Astrocyte (in vitro differentiated cells and primary cell): ENCODE measurements at regions not wholly inside any gene's neighbourhood (a gene's known extent, or its start where the extent isn't known, plus 50 kb on each side); places are given as distances from the start of the nearest gene placed in this dataset.

Experiments
- DNase-seq: peaks from one replicate; pipeline ENCODE4 v3.0.0-alpha.2; 2010; ENCODE audit warnings: low read depth
- FAIRE-seq: peaks from 2 replicates; lab custom pipeline; 2011; peaks lifted over from hg19 to GRCh38; lab: Jason Lieb, UNC
- H2AFZ ChIP-seq: 2 replicates; pipeline ENCODE4 v1.6.0; 2012; ENCODE audit warnings: low read depth, low read length, inconsistent platforms
- H3K27ac ChIP-seq: 2 replicates; pipeline ENCODE4 v1.5.1; 2011; ENCODE audit warnings: low read depth, low read length, inconsistent platforms
- H3K27me3 ChIP-seq: 2 replicates; pipeline ENCODE4 v1.6.0; 2011; ENCODE audit warnings: low read length, inconsistent platforms; ENCODE audit not compliant: insufficient read depth
- H3K36me3 ChIP-seq: 2 replicates; pipeline ENCODE4 v1.5.1; 2011; ENCODE audit warnings: low read length, inconsistent platforms; ENCODE audit not compliant: insufficient read depth
- H3K4me1 ChIP-seq: 2 replicates; pipeline ENCODE4 v1.5.1; 2011; ENCODE audit warnings: low read length, inconsistent platforms; ENCODE audit not compliant: insufficient read depth
- H3K4me2 ChIP-seq: 2 replicates; pipeline ENCODE4 v1.6.0; 2012; ENCODE audit warnings: low read length, inconsistent platforms
- H3K4me3 ChIP-seq: 2 replicates; pipeline ENCODE4 v1.5.1; 2011; ENCODE audit warnings: low read depth, mild to moderate bottlenecking, low read length, inconsistent platforms; ENCODE audit not compliant: insufficient read depth
- H3K79me2 ChIP-seq: 2 replicates; pipeline ENCODE4 v1.6.0; 2012; ENCODE audit warnings: mild to moderate bottlenecking, low read length, inconsistent platforms; ENCODE audit not compliant: insufficient read depth
- H3K9ac ChIP-seq: 2 replicates; pipeline ENCODE4 v1.6.0; 2012; ENCODE audit warnings: mild to moderate bottlenecking, low read length, inconsistent platforms
- H3K9me3 ChIP-seq: 2 replicates; pipeline ENCODE4 v1.5.1; 2012; ENCODE audit warnings: low read depth, mild to moderate bottlenecking, low read length, inconsistent platforms; ENCODE audit not compliant: insufficient read depth
- H4K20me1 ChIP-seq: 2 replicates; pipeline ENCODE4 v1.6.0; 2012; ENCODE audit warnings: low read length, inconsistent platforms; ENCODE audit not compliant: insufficient read depth
- H3K27ac Mint-ChIP-seq: one replicate; pipeline ENCODE4 v1.8.0; 2021; ENCODE audit warnings: mild to moderate bottlenecking, mixed read lengths; ENCODE audit not compliant: unreplicated experiment
- H3K27me3 Mint-ChIP-seq: one replicate; pipeline ENCODE4 v1.8.0; 2021; ENCODE audit warnings: low read depth, mixed read lengths; ENCODE audit not compliant: unreplicated experiment
- H3K36me3 Mint-ChIP-seq: one replicate; pipeline ENCODE4 v1.8.0; 2021; ENCODE audit warnings: low read depth, mixed read lengths; ENCODE audit not compliant: unreplicated experiment
- H3K4me1 Mint-ChIP-seq: one replicate; pipeline ENCODE4 v1.8.0; 2021; ENCODE audit warnings: low read depth, mixed read lengths; ENCODE audit not compliant: unreplicated experiment
- H3K4me3 Mint-ChIP-seq: one replicate; pipeline ENCODE4 v1.8.0; 2021; ENCODE audit warnings: mild to moderate bottlenecking, moderate library complexity, mixed read lengths; ENCODE audit not compliant: unreplicated experiment
- H3K9me3 Mint-ChIP-seq: one replicate; pipeline ENCODE4 v1.8.0; 2021; ENCODE audit warnings: mild to moderate bottlenecking, mixed read lengths; ENCODE audit not compliant: unreplicated experiment
- EZH2 ChIP-seq: IDR thresholded peaks from 2 replicates; pipeline ENCODE4 v1.6.1; 2012; ENCODE audit warnings: mild to moderate bottlenecking, low read length, inconsistent platforms; ENCODE audit not compliant: insufficient read depth
- TF ChIP-seq, protein P1 (sequence below): IDR thresholded peaks from 2 replicates; pipeline ENCODE4 v1.5.1; 2011; ENCODE audit warnings: low read depth, mild to moderate bottlenecking, inconsistent platforms, low read length, moderate library complexity; ENCODE audit not compliant: insufficient read depth

DNA sequence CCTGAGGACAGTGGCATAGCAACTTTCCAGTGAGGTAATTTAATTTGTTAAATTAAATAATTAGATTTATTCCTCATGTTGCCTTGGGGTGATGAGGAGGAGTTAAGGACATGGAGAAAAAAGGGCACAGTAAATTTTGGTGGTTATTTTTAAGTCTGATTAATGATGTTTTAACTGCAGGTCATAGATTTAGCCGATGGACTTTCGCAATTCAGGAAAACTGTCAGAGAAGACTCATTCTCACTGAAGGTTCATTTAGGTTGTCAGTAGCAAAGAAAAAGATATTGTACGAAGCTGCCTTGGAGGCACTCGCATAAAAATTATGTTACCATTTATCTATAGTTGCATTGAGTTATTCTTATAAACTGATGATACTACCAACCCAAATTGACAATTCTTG is 164.2 kb upstream of the PITX2 start:
- no peak overlapping the region for H3K4me3 Mint-ChIP-seq
- H3K79me2 ChIP-seq: no peaks in the 10 kb centered on the region

DNA sequence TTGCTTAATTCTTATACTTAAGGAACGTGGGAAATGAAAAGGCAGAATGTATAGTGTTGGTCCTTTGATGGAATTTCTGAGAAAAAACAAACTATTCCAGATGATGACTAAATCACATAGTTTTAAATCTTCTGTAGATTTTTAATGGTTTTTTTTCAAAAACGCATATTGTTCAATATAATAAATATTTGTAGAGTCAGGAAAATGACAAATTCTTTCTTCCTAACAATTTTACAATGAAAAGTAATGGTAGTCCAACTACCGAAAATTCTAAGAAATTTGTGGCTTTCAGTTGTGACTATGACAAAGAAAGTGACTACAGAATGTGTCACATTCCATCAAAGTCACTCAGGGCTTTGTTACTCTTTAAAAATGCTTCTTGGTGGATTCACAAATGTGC is 164.8 kb upstream of the PITX2 start:
- H3K4me1 Mint-ChIP-seq: peaks cover 9% of the 10 kb centered on the region
- H3K27ac Mint-ChIP-seq: no peak overlapping the region
- no peak overlapping the region for H2AFZ ChIP-seq
- H3K4me2 ChIP-seq: no peak overlapping the region
- H3K27me3 ChIP-seq: no peaks in the 10 kb centered on the region
- FAIRE-seq (no peak), DNase-seq (no peak)
- no peak overlapping the region for H3K4me3 ChIP-seq
- no peak overlapping the region for H3K27ac ChIP-seq
- no peaks in the 10 kb centered on the region for H3K9me3 ChIP-seq
- H3K9ac ChIP-seq: no peak overlapping the region
- TF ChIP-seq, protein P1, sequence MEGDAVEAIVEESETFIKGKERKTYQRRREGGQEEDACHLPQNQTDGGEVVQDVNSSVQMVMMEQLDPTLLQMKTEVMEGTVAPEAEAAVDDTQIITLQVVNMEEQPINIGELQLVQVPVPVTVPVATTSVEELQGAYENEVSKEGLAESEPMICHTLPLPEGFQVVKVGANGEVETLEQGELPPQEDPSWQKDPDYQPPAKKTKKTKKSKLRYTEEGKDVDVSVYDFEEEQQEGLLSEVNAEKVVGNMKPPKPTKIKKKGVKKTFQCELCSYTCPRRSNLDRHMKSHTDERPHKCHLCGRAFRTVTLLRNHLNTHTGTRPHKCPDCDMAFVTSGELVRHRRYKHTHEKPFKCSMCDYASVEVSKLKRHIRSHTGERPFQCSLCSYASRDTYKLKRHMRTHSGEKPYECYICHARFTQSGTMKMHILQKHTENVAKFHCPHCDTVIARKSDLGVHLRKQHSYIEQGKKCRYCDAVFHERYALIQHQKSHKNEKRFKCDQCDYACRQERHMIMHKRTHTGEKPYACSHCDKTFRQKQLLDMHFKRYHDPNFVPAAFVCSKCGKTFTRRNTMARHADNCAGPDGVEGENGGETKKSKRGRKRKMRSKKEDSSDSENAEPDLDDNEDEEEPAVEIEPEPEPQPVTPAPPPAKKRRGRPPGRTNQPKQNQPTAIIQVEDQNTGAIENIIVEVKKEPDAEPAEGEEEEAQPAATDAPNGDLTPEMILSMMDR: no peak
- no peak for TF ChIP-seq EZH2
- H3K4me1 ChIP-seq: no peaks in the 10 kb centered on the region
- no peak overlapping the region for H3K4me3 Mint-ChIP-seq
- no peaks in the 10 kb centered on the region for H3K36me3 Mint-ChIP-seq
- H3K9me3 Mint-ChIP-seq: peaks cover 2% of the 10 kb centered on the region
- no peaks in the 10 kb centered on the region for H3K27me3 Mint-ChIP-seq
- H4K20me1 ChIP-seq: no peaks in the 10 kb centered on the region
- no peaks in the 10 kb centered on the region for H3K36me3 ChIP-seq
- H3K79me2 ChIP-seq: no peaks in the 10 kb centered on the region

More for the DNA sequence above, 164.2 kb upstream of the PITX2 start:
- Histone ChIP-seq H3K27ac (no peak overlapping the region), H3K9ac (no peak overlapping the region), H3K36me3 (no peaks in the 10 kb centered on the region), H3K4me2 (no peak overlapping the region), H3K4me3 (no peak overlapping the region), H3K9me3 (no peaks in the 10 kb centered on the region), H3K27me3 (no peaks in the 10 kb centered on the region), H2AFZ (no peak overlapping the region), H4K20me1 (no peaks in the 10 kb centered on the region), H3K4me1 (no peaks in the 10 kb centered on the region)
- no peak overlapping the region for H3K27ac Mint-ChIP-seq
- FAIRE-seq: no peak
- H3K27me3 Mint-ChIP-seq: no peaks in the 10 kb centered on the region
- peaks cover 4% of the 10 kb centered on the region for H3K4me1 Mint-ChIP-seq
- TF ChIP-seq EZH2: no peak
- TF ChIP-seq, protein P1: no peak
- DNase-seq: no peak
- no peaks in the 10 kb centered on the region for H3K36me3 Mint-ChIP-seq
- H3K9me3 Mint-ChIP-seq: peaks cover 2% of the 10 kb centered on the region

DNA sequence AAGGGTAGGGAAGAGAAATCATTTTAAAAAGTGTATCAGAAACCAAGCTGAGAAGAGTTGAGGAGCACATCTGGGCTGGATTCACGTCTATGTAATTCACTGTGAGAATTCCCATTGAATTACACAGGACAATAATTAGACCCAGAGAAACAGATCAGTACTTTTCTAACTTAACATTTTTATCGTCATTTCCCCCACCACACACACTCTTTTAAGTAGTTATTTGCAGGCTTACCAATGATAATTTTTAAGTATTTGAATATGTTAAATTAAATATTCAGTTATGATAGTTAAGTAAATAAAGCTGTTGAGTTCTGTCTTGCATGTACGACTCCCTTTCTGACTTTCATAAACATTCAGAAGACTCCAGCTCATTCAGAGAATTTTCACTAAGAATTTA is 165.4 kb upstream of the PITX2 start:
- H3K27ac ChIP-seq: no peak overlapping the region
- H3K27ac Mint-ChIP-seq: no peak overlapping the region

More for the DNA sequence above, 165.4 kb upstream of the PITX2 start:
- FAIRE-seq (no peak), DNase-seq (no peak)
- no peaks in the 10 kb centered on the region for H3K9me3 ChIP-seq
- H3K4me3 Mint-ChIP-seq: no peak overlapping the region
- no peak overlapping the region for H3K4me2 ChIP-seq
- no peak overlapping the region for H2AFZ ChIP-seq
- H3K4me1 Mint-ChIP-seq: peaks cover 13% of the 10 kb centered on the region
- H3K9me3 Mint-ChIP-seq: no peaks in the 10 kb centered on the region
- no peaks in the 10 kb centered on the region for H3K36me3 Mint-ChIP-seq
- H3K9ac ChIP-seq: no peak overlapping the region
- no peaks in the 10 kb centered on the region for H4K20me1 ChIP-seq
- no peaks in the 10 kb centered on the region for H3K27me3 Mint-ChIP-seq
- H3K4me3 ChIP-seq: no peak overlapping the region
- no peaks in the 10 kb centered on the region for H3K36me3 ChIP-seq
- H3K79me2 ChIP-seq: no peaks in the 10 kb centered on the region
- H3K4me1 ChIP-seq: no peaks in the 10 kb centered on the region
- H3K27me3 ChIP-seq: no peaks in the 10 kb centered on the region
- TF ChIP-seq, protein P1: no peak
- TF ChIP-seq EZH2: no peak
